Ovary (tissue), 7 donors: ENCODE measurements at regions not wholly inside any gene's neighbourhood (a gene's known extent, or its start where the extent isn't known, plus 50 kb on each side); places are given as distances from the start of the nearest gene placed in this dataset.

Experiments used
- DNase-seq, 5 donors: peaks; one replicate each; pipeline ENCODE4 v3.0.0-alpha.2; 2019 to 2020
- H3K27ac ChIP-seq, 2 donors: fragments of 200-600 bp; one replicate each; pipeline versions ENCODE4 v1.5.1 to v1.8.0; 2019 to 2022
- H3K27me3 ChIP-seq: fragments of 200-600 bp; one replicate; pipeline ENCODE4 v1.8.0; 2022
- H3K36me3 ChIP-seq: fragments of 200-600 bp; sonication (generic); one replicate; pipeline ENCODE4 v1.5.1; 2019
- H3K4me1 ChIP-seq: one replicate; pipeline ENCODE4 v1.8.1; 2013; ENCODE audit warnings: mild to moderate bottlenecking, moderate library complexity; ENCODE audit not compliant: insufficient read depth
- H3K4me3 ChIP-seq: fragments of 200-600 bp; sonication (generic); one replicate; pipeline ENCODE4 v1.5.1; 2017
- H3K9me3 ChIP-seq, 2 donors: fragments of 200-600 bp in 1 of 2; sonication (generic) in 1 of 2; one replicate each; pipeline versions ENCODE4 v1.5.1 to v1.8.1; 2013 to 2019; ENCODE audit warnings: mild to moderate bottlenecking in 1 of 2, moderate library complexity in 1 of 2
- CTCF ChIP-seq, 3 donors: fragments of 450-650 bp in 2 of 3; fragments of 200-600 bp in 1 of 3; IDR thresholded peaks; one replicate each; pipeline versions ENCODE4 v1.5.1 to v1.8.0; 2016 to 2022; ENCODE audit warnings: antibody characterized with exemption in 3 of 3, mild to moderate bottlenecking in 1 of 3
- EP300 ChIP-seq: sonication (generic); formaldehyde crosslinking; IDR thresholded peaks from one replicate; pipeline ENCODE4 v1.6.1; 2017; ENCODE audit warnings: antibody characterized with exemption
- POLR2A ChIP-seq: fragments of 450-650 bp; IDR thresholded peaks from one replicate; pipeline ENCODE4 v1.6.1; 2017; ENCODE audit warnings: antibody characterized with exemption, mild to moderate bottlenecking, moderate library complexity
- WGBS, 3 donors: extraction: QIAGEN DNeasy Blood & Tissue Kit in 1 of 3; methylation state at CpG; one replicate each; pipeline versions ENCODE4 v1.1.5 to v1.1.7; 2013 to 2017; 5-methylcytosine and 5-hydroxymethylcytosine counted together
- intact Hi-C, 4 donors: fragments of 100-400 bp; cut with DNase I; formaldehyde crosslinking; loops; one replicate each; pipeline versions ENCODE4 v1.11.0 to v1.15.1; 2022 to 2023
- donor health status: DM: no; HTN: no; CAD: no; lungs with moderate emphysema.
- donor health status: DM: no; HTN: no; CAD: no.
- donor health status: Bipolar disorder and iron deficiency.
- donor health status: DM: no; HTN: no; CAD: no.
- donor health status: DM: yes; HTN: yes; CAD: no.

GRCh38 chr2:43115881-43116280 lies 110.5 kb downstream of the ZFP36L2 start:
- TF ChIP-seq CTCF (IDR thresholded peaks at IDR 0.05) (no peak), POLR2A (no peak), EP300 (no peak)
- no peak overlapping the region for H3K4me3 ChIP-seq
- 92 to 95% (median 93%) methylated on average over 5 of the region's 5 CpGs for WGBS, 3 donors
- intact Hi-C loops: no loop called here
- no peaks in the 10 kb centered on the region for H3K9me3 ChIP-seq
- H3K36me3 ChIP-seq: no peaks in the 10 kb centered on the region
- no peak overlapping the region for H3K27ac ChIP-seq
- no peak for DNase-seq
- H3K4me1 ChIP-seq: no peaks in the 10 kb centered on the region
- no peaks in the 10 kb centered on the region for H3K27me3 ChIP-seq

- no peak overlapping the region for H3K4me3 ChIP-seq
- H3K9me3 ChIP-seq: no peaks in the 10 kb centered on the region
- H3K4me1 ChIP-seq: peaks cover 6% of the 10 kb centered on the region
- intact Hi-C loops: no loop called here
- TF ChIP-seq CTCF (IDR thresholded peaks at IDR 0.05) (no peak), POLR2A (no peak), EP300 (no peak)
- no peaks in the 10 kb centered on the region for H3K27me3 ChIP-seq
- H3K27ac ChIP-seq: no peak overlapping the region
- H3K36me3 ChIP-seq: no peaks in the 10 kb centered on the region
- DNase-seq: no peak
Observed at GRCh38 chr2:43114210-43114609, 112.2 kb downstream of the ZFP36L2 start.

- H3K4me1 ChIP-seq: peaks cover 11% of the 10 kb centered on the region
- 75 to 77% (median 76%) methylated on average over 7 of the region's 7 CpGs for WGBS, 3 donors
- H3K4me3 ChIP-seq: no peak overlapping the region
- H3K27ac ChIP-seq: no peak overlapping the region
- H3K36me3 ChIP-seq: no peaks in the 10 kb centered on the region
- H3K9me3 ChIP-seq: no peaks in the 10 kb centered on the region
- peak in 1 of 5 donors; percentile 12 for DNase-seq
- no peaks in the 10 kb centered on the region for H3K27me3 ChIP-seq
- intact Hi-C loops: no loop called here
- TF ChIP-seq EP300: no peak
- no peak for TF ChIP-seq POLR2A
- no peak for TF ChIP-seq CTCF (IDR thresholded peaks at IDR 0.05)
Observed at GRCh38 chr2:43111788-43112554, 114.4 kb downstream of the ZFP36L2 start.

GRCh38 chr2:43110442-43110871 lies 115.9 kb downstream of the ZFP36L2 start:
- no peaks in the 10 kb centered on the region for H3K9me3 ChIP-seq
- no peak overlapping the region for H3K4me3 ChIP-seq
- 8 to 14% (median 10%) methylated on average over 10 of the region's 10 CpGs for WGBS, 3 donors
- H3K27me3 ChIP-seq: no peaks in the 10 kb centered on the region
- intact Hi-C loops: no loop called here
- H3K36me3 ChIP-seq: no peaks in the 10 kb centered on the region
- H3K4me1 ChIP-seq: peaks cover 24% of the 10 kb centered on the region
- peak in 3 of 5 donors; percentile 49 to 65 (median 55) for DNase-seq
- TF ChIP-seq POLR2A (no peak), EP300 (no peak), CTCF (IDR thresholded peaks at IDR 0.05) (no peak)
- H3K27ac ChIP-seq: peak overlapping the region in 1 of 2 donors; percentile 60
